Ascending aorta (tissue), 2 donors: ENCODE measurements at regions not wholly inside any gene's neighbourhood (a gene's known extent, or its start where the extent isn't known, plus 50 kb on each side); places are given as distances from the start of the nearest gene placed in this dataset.

Experiments used
- DNase-seq, 2 donors: peaks; one replicate each; pipeline ENCODE4 v3.0.0-alpha.2; 2019; ENCODE audit warnings: low spot score in 2 of 2
- H3K27ac ChIP-seq, 2 donors: fragments of 200-600 bp; sonication (generic); one replicate each; pipeline ENCODE4 v1.5.1; 2016 to 2017; ENCODE audit warnings: mild to moderate bottlenecking in 1 of 2
- H3K27me3 ChIP-seq: fragments of 200-600 bp; sonication (generic); one replicate; pipeline ENCODE4 v1.5.1; 2017
- H3K36me3 ChIP-seq, 2 donors: fragments of 200-600 bp; sonication (generic); one replicate each; pipeline ENCODE4 v1.5.1; 2016
- H3K4me1 ChIP-seq, 2 donors: fragments of 200-600 bp; sonication (generic); one replicate each; pipeline ENCODE4 v1.5.1; 2016 to 2017; ENCODE audit warnings: mild to moderate bottlenecking in 1 of 2
- H3K4me3 ChIP-seq, 2 donors: fragments of 200-600 bp; sonication (generic); one replicate each; pipeline ENCODE4 v1.5.1; 2016 to 2017; ENCODE audit warnings: mild to moderate bottlenecking in 1 of 2
- H3K9me3 ChIP-seq, 2 donors: fragments of 200-600 bp; sonication (generic); one replicate each; pipeline ENCODE4 v1.5.1; 2016
- intact Hi-C: fragments of 100-400 bp; cut with DNase I; formaldehyde crosslinking; loops from one replicate; pipeline ENCODE4 v1.15.1; 2023
- TF ChIP-seq, protein P1 (sequence below), 3 experiments: fragments of 200-600 bp in 2 of 3; fragments of 450-650 bp in 1 of 3; sonication (generic) in 2 of 3; IDR thresholded peaks; one replicate each; pipeline ENCODE4 v1.5.1; 2016 to 2019; ENCODE audit warnings: antibody characterized with exemption in 3 of 3, mild to moderate bottlenecking in 1 of 3, moderate library complexity in 1 of 3

DNA sequence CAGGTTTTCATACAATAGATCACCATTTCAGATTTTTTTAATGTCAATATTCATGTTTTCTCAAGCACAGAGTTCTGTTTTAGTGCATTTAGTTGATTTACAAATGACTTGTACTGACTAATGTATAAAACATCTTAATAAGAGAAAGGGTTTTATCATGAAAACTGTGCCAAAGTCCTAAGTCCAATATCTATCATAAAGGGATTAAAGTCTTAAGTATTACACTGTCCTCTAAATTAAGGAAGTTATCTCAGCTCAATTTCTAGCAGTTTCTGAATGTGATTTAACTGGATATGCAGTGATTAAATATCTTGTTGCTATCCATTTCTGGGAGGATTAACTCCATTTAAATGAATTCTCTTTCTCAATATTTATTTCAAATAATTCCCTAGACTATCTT, 381.1 kb upstream of the CNTN4 start:
- intact Hi-C loops = no loop called here
- no peaks in the 10 kb centered on the region for H3K9me3 ChIP-seq

DNA sequence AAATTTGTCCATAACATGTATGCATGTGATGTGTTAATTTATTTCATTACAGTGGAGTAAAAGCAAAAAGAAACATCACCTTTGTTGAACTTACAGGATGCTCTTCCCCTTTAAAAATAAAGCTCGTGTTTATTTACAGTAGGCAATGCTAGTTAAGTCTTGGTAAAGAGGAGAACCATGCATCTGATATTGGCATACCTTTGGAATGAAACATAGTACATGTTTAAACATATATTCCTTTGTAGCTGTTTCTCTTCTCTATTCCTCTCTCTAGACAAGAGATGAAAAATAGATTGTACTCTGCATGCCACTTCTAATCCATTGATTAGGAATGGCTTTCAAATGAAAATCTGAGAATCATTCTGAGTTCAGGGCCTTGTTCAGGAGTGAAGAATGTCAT, 374.9 kb upstream of the CNTN4 start:
- H3K36me3 ChIP-seq = no peaks in the 10 kb centered on the region
- no peaks in the 10 kb centered on the region for H3K27me3 ChIP-seq
- TF ChIP-seq, protein P1, sequence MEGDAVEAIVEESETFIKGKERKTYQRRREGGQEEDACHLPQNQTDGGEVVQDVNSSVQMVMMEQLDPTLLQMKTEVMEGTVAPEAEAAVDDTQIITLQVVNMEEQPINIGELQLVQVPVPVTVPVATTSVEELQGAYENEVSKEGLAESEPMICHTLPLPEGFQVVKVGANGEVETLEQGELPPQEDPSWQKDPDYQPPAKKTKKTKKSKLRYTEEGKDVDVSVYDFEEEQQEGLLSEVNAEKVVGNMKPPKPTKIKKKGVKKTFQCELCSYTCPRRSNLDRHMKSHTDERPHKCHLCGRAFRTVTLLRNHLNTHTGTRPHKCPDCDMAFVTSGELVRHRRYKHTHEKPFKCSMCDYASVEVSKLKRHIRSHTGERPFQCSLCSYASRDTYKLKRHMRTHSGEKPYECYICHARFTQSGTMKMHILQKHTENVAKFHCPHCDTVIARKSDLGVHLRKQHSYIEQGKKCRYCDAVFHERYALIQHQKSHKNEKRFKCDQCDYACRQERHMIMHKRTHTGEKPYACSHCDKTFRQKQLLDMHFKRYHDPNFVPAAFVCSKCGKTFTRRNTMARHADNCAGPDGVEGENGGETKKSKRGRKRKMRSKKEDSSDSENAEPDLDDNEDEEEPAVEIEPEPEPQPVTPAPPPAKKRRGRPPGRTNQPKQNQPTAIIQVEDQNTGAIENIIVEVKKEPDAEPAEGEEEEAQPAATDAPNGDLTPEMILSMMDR (IDR thresholded peaks at IDR 0.05) = no peak
- no peak overlapping the region for H3K27ac ChIP-seq
- H3K9me3 ChIP-seq = no peaks in the 10 kb centered on the region
- intact Hi-C loops = no loop called here
- no peak overlapping the region for H3K4me3 ChIP-seq
- H3K4me1 ChIP-seq = no peaks in the 10 kb centered on the region
- no peak for DNase-seq

More for the DNA sequence above, 381.1 kb upstream of the CNTN4 start:
- DNase-seq = no peak
- H3K27me3 ChIP-seq = no peaks in the 10 kb centered on the region
- H3K36me3 ChIP-seq = no peaks in the 10 kb centered on the region
- no peak overlapping the region for H3K27ac ChIP-seq
- H3K4me1 ChIP-seq = no peaks in the 10 kb centered on the region
- TF ChIP-seq, protein P1 (IDR thresholded peaks at IDR 0.05) = no peak
- H3K4me3 ChIP-seq = no peak overlapping the region

DNA sequence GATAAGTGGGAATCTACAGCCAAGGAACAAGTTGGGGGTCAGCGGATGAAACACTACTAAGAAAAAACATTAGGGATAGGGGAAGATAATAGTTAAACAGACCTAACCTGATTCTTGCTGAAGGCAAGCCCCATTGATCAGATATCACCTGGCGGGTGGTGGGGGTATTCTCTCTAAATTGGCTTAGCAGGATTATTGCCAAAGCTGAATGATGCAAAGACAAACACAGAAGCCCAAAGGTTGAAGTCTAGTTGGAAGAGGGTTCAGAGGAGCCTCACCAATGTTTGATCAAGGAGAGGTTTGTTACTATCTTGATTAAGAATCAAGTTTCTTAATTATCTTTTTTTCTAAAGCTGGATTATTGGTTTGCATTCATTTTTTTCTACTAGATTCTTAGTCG, 371.9 kb upstream of the CNTN4 start:
- intact Hi-C loops = no loop called here
- TF ChIP-seq, protein P1 (IDR thresholded peaks at IDR 0.05) = no peak
- DNase-seq = no peak
- Histone ChIP-seq H3K36me3 (no peaks in the 10 kb centered on the region), H3K27ac (no peak overlapping the region), H3K9me3 (no peaks in the 10 kb centered on the region), H3K4me1 (no peaks in the 10 kb centered on the region), H3K27me3 (no peaks in the 10 kb centered on the region), H3K4me3 (no peak overlapping the region)

DNA sequence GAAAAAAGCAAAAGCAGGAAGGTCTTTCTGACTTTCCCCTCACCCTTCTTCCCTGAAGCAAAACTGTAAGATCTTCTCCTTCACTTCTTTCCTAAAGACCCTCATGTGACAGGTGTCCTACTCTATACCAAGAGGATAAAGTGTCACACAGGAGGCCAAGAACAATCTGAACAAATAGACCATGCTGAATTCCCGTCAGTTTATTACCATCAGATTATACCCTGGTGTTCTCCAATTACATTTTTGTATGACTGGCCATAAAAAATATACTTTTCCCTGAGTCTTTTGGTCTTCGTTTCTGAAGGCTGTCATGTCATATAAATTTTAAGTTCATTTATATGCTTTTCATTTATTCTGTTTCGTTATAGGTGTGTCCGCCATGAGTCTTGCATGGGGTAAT, 371.4 kb upstream of the CNTN4 start:
- no peaks in the 10 kb centered on the region for H3K36me3 ChIP-seq
- no peak overlapping the region for H3K4me3 ChIP-seq
- H3K4me1 ChIP-seq = no peaks in the 10 kb centered on the region
- intact Hi-C loops = no loop called here
- H3K9me3 ChIP-seq = no peaks in the 10 kb centered on the region
- DNase-seq = no peak
- H3K27me3 ChIP-seq = no peaks in the 10 kb centered on the region
- no peak overlapping the region for H3K27ac ChIP-seq
- TF ChIP-seq, protein P1 (IDR thresholded peaks at IDR 0.05) = no peak

DNA sequence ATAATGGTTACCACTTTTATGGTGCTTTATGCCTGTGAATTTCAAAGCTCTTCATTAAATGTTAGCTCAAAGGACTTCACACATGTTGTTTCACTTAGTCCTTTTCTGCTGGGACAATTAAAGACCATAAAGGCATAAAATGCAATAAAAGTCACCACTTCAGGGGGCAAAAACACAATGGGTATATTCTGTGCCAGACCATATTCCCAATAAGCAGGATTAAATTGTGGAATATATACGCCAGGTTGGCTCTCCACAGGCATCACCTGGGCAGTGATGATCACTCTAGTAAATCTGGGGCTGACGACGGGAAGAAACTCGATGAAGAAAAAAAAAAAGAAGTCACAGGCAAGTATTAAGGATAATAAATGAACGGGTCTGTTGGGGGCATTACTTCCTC, 370.2 kb upstream of the CNTN4 start:
- Histone ChIP-seq H3K27ac (no peak overlapping the region), H3K36me3 (no peaks in the 10 kb centered on the region), H3K4me3 (no peak overlapping the region), H3K27me3 (no peaks in the 10 kb centered on the region), H3K9me3 (no peaks in the 10 kb centered on the region), H3K4me1 (no peaks in the 10 kb centered on the region)
- TF ChIP-seq, protein P1 (IDR thresholded peaks at IDR 0.05) = no peak
- intact Hi-C loops = no loop called here
- no peak for DNase-seq

DNA sequence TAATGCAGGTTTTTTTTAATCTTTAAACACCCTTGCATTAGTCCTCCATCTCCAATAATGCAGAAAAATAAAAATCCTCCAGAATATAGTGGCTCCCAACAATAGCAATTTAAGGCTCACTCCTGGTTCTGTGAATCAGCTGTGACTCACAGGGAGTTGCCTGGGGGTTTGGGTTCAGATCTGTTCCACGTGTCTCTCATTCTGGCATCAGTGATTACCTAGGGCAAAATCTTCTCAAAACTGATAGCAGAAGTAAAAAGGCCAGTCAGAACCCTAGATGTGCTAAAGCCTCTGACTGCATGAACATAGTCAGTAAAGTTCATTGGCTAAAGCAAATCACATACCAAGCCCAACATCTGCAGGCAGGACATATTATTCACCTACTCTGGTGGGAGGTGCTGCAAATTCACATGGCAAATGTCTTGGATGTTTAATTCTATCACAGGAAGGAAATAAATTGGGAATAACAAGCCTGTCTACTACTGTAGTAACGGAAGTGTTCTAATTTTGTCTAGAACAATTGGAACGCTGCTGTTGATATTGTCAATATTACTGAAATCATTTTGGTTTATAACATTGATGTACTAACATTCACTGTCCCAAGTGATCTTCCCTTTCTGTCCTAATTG, 364.1 kb upstream of the CNTN4 start:
- TF ChIP-seq, protein P1 (IDR thresholded peaks at IDR 0.05) = no peak
- Histone ChIP-seq H3K4me3 (no peak overlapping the region), H3K9me3 (peaks cover 0 to 4% of the 10 kb centered on the region in 2 donors), H3K27ac (no peak overlapping the region), H3K27me3 (no peaks in the 10 kb centered on the region), H3K4me1 (no peaks in the 10 kb centered on the region), H3K36me3 (no peaks in the 10 kb centered on the region)
- intact Hi-C loops = no loop called here
- no peak for DNase-seq
